Activated T-cell treated with anti-CD3 and anti-CD28 coated beads for 1 hour (primary cell): ENCODE measurements at regions not wholly inside any gene's neighbourhood (a gene's known extent, or its start where the extent isn't known, plus 50 kb on each side); places are given as distances from the start of the nearest gene placed in this dataset.
"Not testable (repeated sequence)": the region's sequence is repeated elsewhere in the genome, so short reads cannot be mapped to it uniquely, and the experiment has no call there.

Experiments used
- DNase-seq: peaks from one replicate; pipeline ENCODE4 v3.0.0-alpha.2; 2020; ENCODE audit warnings: low read depth

- no peak for DNase-seq
Observed at GRCh38 chr5:168126606-168127005, 164.8 kb upstream of the WWC1 start.

- DNase-seq: no peak
Observed at GRCh38 chr5:168128111-168128510, 163.3 kb upstream of the WWC1 start.

GRCh38 chr5:168128557-168128956 is 162.9 kb upstream of the WWC1 start:
- no peak for DNase-seq

GRCh38 chr5:168131519-168131918 is 159.9 kb upstream of the WWC1 start:
- no peak for DNase-seq

- no peak for DNase-seq
Observed at GRCh38 chr5:168132241-168132641, 159.2 kb upstream of the WWC1 start.

- no peak for DNase-seq
Observed at GRCh38 chr5:168135897-168136296, 155.5 kb upstream of the WWC1 start.

GRCh38 chr5:168136340-168136739 is 155.1 kb upstream of the WWC1 start:
- DNase-seq: no peak

- no peak for DNase-seq
Observed at GRCh38 chr5:168137265-168137664, 154.2 kb upstream of the WWC1 start.

- DNase-seq: no peak
Observed at GRCh38 chr5:168140241-168140640, 151.2 kb upstream of the WWC1 start.

- no peak for DNase-seq
Observed at GRCh38 chr5:168142402-168142801, 149.0 kb upstream of the WWC1 start.

GRCh38 chr5:168143521-168143920 is 147.9 kb upstream of the WWC1 start:
- DNase-seq: not testable (repeated sequence)

GRCh38 chr5:168147106-168147505 is 144.3 kb upstream of the WWC1 start:
- no peak for DNase-seq

GRCh38 chr5:168147568-168148360 is 143.7 kb upstream of the WWC1 start:
- DNase-seq: no peak

- DNase-seq: no peak
Observed at GRCh38 chr5:168151041-168151440, 140.4 kb upstream of the WWC1 start.

- DNase-seq: no peak
Observed at GRCh38 chr5:168152660-168153059, 138.8 kb upstream of the WWC1 start.

- DNase-seq: no peak
Observed at GRCh38 chr5:168153263-168153875, 138.1 kb upstream of the WWC1 start.

- DNase-seq: no peak
Observed at GRCh38 chr5:168153876-168154270, 137.6 kb upstream of the WWC1 start.

GRCh38 chr5:168155585-168155984 is 135.9 kb upstream of the WWC1 start:
- no peak for DNase-seq

GRCh38 chr5:168156170-168156569 is 135.3 kb upstream of the WWC1 start:
- no peak for DNase-seq

GRCh38 chr5:168157141-168157540 is 134.3 kb upstream of the WWC1 start:
- no peak for DNase-seq

- DNase-seq: no peak
Observed at GRCh38 chr5:168159425-168159824, 132.0 kb upstream of the WWC1 start.

GRCh38 chr5:168162464-168162863 is 129.0 kb upstream of the WWC1 start:
- no peak for DNase-seq

GRCh38 chr5:168163966-168164365 is 127.5 kb upstream of the WWC1 start:
- DNase-seq: no peak
